KMS-11 (cell line): ENCODE measurements at regions not wholly inside any gene's neighbourhood (a gene's known extent, or its start where the extent isn't known, plus 50 kb on each side); places are given as distances from the start of the nearest gene placed in this dataset.
"Not testable (repeated sequence)": the region's sequence is repeated elsewhere in the genome, so short reads cannot be mapped to it uniquely, and the experiment has no call there.

Source experiments
- H2AFZ ChIP-seq: fragments of 200-600 bp; sonication (generic); 2 replicates; pipeline ENCODE4 v1.6.1; 2016; ENCODE audit warnings: antibody characterized with exemption, mixed run types, low read depth
- H3K27ac ChIP-seq: fragments of 200-600 bp; sonication (generic); 2 replicates; pipeline ENCODE4 v1.6.1; 2016; ENCODE audit warnings: mild to moderate bottlenecking, mixed run types
- H3K27me3 ChIP-seq: fragments of 200-600 bp; sonication (generic); 2 replicates; pipeline ENCODE4 v1.6.1; 2017; ENCODE audit warnings: mild to moderate bottlenecking, low read depth, mixed run types, moderate library complexity; ENCODE audit not compliant: insufficient read depth
- H3K36me3 ChIP-seq: fragments of 200-600 bp; sonication (generic); 2 replicates; pipeline ENCODE4 v1.6.1; 2017; ENCODE audit warnings: mild to moderate bottlenecking, mixed run types; ENCODE audit not compliant: insufficient read depth
- H3K4me1 ChIP-seq: fragments of 200-600 bp; sonication (generic); 2 replicates; pipeline ENCODE4 v1.6.1; 2016; ENCODE audit warnings: mild to moderate bottlenecking, low read depth, mixed run types; ENCODE audit not compliant: poor library complexity, severe bottlenecking
- H3K4me2 ChIP-seq: fragments of 200-600 bp; sonication (generic); 2 replicates; pipeline ENCODE4 v1.7.0; 2016; ENCODE audit warnings: mild to moderate bottlenecking, mixed run types
- H3K4me3 ChIP-seq: fragments of 200-600 bp; sonication (generic); IDR thresholded peaks from 2 replicates; pipeline ENCODE4 v1.6.1; 2017; ENCODE audit warnings: low read depth, low read length, mixed read lengths; ENCODE audit not compliant: insufficient read depth
- H3K79me2 ChIP-seq: fragments of 200-600 bp; sonication (generic); 2 replicates; pipeline ENCODE4 v1.6.1; 2016; ENCODE audit warnings: low read depth, mixed run types; ENCODE audit not compliant: insufficient read depth
- H3K9ac ChIP-seq: fragments of 200-600 bp; sonication (generic); 2 replicates; pipeline ENCODE4 v1.6.1; 2016; ENCODE audit warnings: mild to moderate bottlenecking, mixed run types
- H4K20me1 ChIP-seq: fragments of 200-600 bp; sonication (generic); 2 replicates; pipeline ENCODE4 v1.6.1; 2016; ENCODE audit warnings: mild to moderate bottlenecking, mixed run types; ENCODE audit not compliant: insufficient read depth
- CTCF ChIP-seq: fragments of 200-600 bp; sonication (generic); conservative IDR thresholded peaks from 2 replicates; pipeline ENCODE4 v1.6.1; 2017; ENCODE audit warnings: low read depth, mild to moderate bottlenecking, antibody characterized with exemption, low read length, moderate library complexity, mixed read lengths

GRCh38 chr7:83819911-83820310, 171.0 kb upstream of the SEMA3E start:
- H3K4me1 ChIP-seq = no peaks in the 10 kb centered on the region
- no peak overlapping the region for H3K4me3 ChIP-seq
- H3K79me2 ChIP-seq = no peaks in the 10 kb centered on the region
- no peak overlapping the region for H3K27ac ChIP-seq
- H3K27me3 ChIP-seq = no peaks in the 10 kb centered on the region
- H3K4me2 ChIP-seq = no peak overlapping the region
- H2AFZ ChIP-seq = no peak overlapping the region
- H3K36me3 ChIP-seq = no peaks in the 10 kb centered on the region
- TF ChIP-seq CTCF = no peak
- no peak overlapping the region for H3K9ac ChIP-seq
- no peaks in the 10 kb centered on the region for H4K20me1 ChIP-seq

DNA sequence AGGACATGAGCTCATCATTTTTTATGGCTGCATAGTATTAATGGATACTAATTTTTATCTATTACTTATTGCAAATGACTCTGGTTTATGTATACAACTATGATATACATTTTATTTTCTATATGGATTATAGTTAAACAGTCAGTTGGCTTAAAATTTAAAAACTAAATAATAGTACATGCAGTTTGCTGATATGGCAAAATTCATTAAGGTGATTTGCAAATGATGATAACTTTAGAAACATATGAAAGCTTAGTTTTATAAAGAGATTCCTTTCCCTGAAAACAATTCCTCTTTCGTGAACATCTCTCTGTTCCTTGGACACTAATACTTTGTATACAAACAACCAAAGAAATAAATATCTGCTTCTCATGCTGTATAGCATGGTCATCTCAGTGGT, 165.5 kb upstream of the SEMA3E start:
- no peaks in the 10 kb centered on the region for H3K79me2 ChIP-seq
- no peak overlapping the region for H2AFZ ChIP-seq
- H3K27ac ChIP-seq = no peak overlapping the region

DNA sequence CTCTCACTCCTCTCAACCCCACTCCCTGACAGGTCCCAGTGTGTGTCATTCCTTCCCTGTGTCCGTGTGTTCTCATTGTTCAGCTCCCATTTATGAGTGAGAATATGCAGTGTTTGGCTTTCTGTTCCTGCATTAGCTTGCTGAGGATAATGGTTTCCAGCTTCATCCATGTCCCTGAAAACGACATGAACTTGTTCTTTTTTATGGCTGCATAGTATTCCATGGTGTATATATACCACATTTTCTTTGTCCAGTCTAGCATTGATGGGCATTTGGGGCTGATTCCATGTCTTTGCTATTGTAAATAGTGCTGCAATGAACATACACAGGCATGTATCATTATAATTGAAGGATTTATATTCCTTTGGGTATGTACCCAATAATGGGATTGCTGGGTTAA, 163.6 kb upstream of the SEMA3E start:
- H3K4me2 ChIP-seq, H3K4me1 ChIP-seq, H3K27me3 ChIP-seq, H4K20me1 ChIP-seq, H3K36me3 ChIP-seq, H3K9ac ChIP-seq, H2AFZ ChIP-seq, H3K27ac ChIP-seq, H3K4me3 ChIP-seq, H3K79me2 ChIP-seq: not testable (repeated sequence)

More for the DNA sequence above, 165.5 kb upstream of the SEMA3E start:
- Histone ChIP-seq H3K27me3 (no peaks in the 10 kb centered on the region), H3K4me1 (no peaks in the 10 kb centered on the region), H4K20me1 (no peaks in the 10 kb centered on the region), H3K36me3 (no peaks in the 10 kb centered on the region), H3K4me2 (no peak overlapping the region), H3K4me3 (no peak overlapping the region), H3K9ac (no peak overlapping the region)
- TF ChIP-seq CTCF = no peak

DNA sequence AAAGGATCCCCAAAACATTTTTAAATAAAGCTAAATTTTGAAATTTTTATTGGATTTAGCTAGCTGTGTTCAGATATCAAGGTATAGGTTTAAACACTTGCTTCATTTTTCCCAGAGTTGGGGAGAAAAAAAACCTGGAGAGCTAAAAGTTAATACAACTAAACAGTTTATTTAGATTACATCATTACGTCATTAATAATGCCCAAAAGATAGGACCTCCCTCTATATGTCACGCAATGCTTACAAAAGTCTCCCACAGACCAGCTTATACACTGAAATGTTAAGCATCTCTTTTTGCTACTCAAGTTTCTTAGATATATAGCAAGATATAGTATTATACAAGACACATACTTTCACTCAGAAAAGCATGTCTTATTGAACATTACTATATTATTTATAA, 160.0 kb upstream of the SEMA3E start:
- TF ChIP-seq CTCF = no peak
- peaks cover 6% of the 10 kb centered on the region for H3K4me1 ChIP-seq
- H3K4me3 ChIP-seq = no peak overlapping the region
- H4K20me1 ChIP-seq = no peaks in the 10 kb centered on the region
- H3K27ac ChIP-seq = no peak overlapping the region
- no peak overlapping the region for H3K4me2 ChIP-seq
- no peak overlapping the region for H2AFZ ChIP-seq
- H3K27me3 ChIP-seq = no peaks in the 10 kb centered on the region
- no peaks in the 10 kb centered on the region for H3K79me2 ChIP-seq
- H3K9ac ChIP-seq = no peak overlapping the region
- H3K36me3 ChIP-seq = no peaks in the 10 kb centered on the region

GRCh38 chr7:83807774-83808173, 158.8 kb upstream of the SEMA3E start:
- Histone ChIP-seq H3K4me1 (peaks cover 6% of the 10 kb centered on the region), H3K79me2 (no peaks in the 10 kb centered on the region), H3K4me3 (no peak overlapping the region), H2AFZ (no peak overlapping the region), H3K9ac (no peak overlapping the region), H3K4me2 (0 out of 2 replicates have a peak overlapping the region, but pooled peaks have one; percentile 27), H3K27ac (no peak overlapping the region), H3K36me3 (no peaks in the 10 kb centered on the region), H4K20me1 (no peaks in the 10 kb centered on the region), H3K27me3 (no peaks in the 10 kb centered on the region)
- no peak for TF ChIP-seq CTCF
